Calu3 (cell line): ENCODE measurements at regions not wholly inside any gene's neighbourhood (a gene's known extent, or its start where the extent isn't known, plus 50 kb on each side); places are given as distances from the start of the nearest gene placed in this dataset.

Experiments
- BruUV-seq: library from RNA; stranded (reverse); fragments of 400-500 nt; replicated peaks from 2 replicates; lab custom pipeline; 2021; lab: Mats Ljungman, UMichigan
- CTCF ChIA-PET: fragments of 300-600 bp; sonication (Branson Sonifier 250); formaldehyde crosslinking; loops from one replicate; lab custom pipeline; 2022; ENCODE audit warnings: antibody characterized with exemption; lab: Charles Lee
- DNase-seq: peaks from one replicate; pipeline ENCODE4 v3.0.0; 2022
- H3K27ac Mint-ChIP-seq: one replicate; pipeline ENCODE4 v1.8.0; 2022; ENCODE audit warnings: mixed read lengths; ENCODE audit not compliant: unreplicated experiment
- H3K27me3 Mint-ChIP-seq: one replicate; pipeline ENCODE4 v1.8.0; 2022; ENCODE audit warnings: mixed read lengths; ENCODE audit not compliant: unreplicated experiment
- H3K36me3 Mint-ChIP-seq: one replicate; pipeline ENCODE4 v1.8.0; 2022; ENCODE audit warnings: mild to moderate bottlenecking, moderate library complexity, mixed read lengths; ENCODE audit not compliant: insufficient read depth, unreplicated experiment
- H3K4me1 Mint-ChIP-seq: one replicate; pipeline ENCODE4 v1.8.0; 2022; ENCODE audit warnings: mild to moderate bottlenecking, low read depth, mixed read lengths; ENCODE audit not compliant: unreplicated experiment
- H3K4me3 Mint-ChIP-seq: one replicate; pipeline ENCODE4 v1.8.0; 2022; ENCODE audit warnings: mild to moderate bottlenecking, low read depth, moderate library complexity, mixed read lengths; ENCODE audit not compliant: unreplicated experiment
- H3K9me3 Mint-ChIP-seq: one replicate; pipeline ENCODE4 v1.8.0; 2022; ENCODE audit warnings: low read depth, mixed read lengths; ENCODE audit not compliant: unreplicated experiment
- CTCF ChIP-seq: fragments of 200-600 bp; IDR thresholded peaks from one replicate; pipeline ENCODE4 v1.8.0; 2022; ENCODE audit warnings: antibody characterized with exemption; ENCODE audit not compliant: unreplicated experiment
- intact Hi-C: fragments of 100-400 bp; cut with micrococcal nuclease; formaldehyde crosslinking; loops from one replicate; pipeline ENCODE4 v1.10.0; 2022; ENCODE audit not compliant: unreplicated experiment

- H3K9me3 Mint-ChIP-seq: peaks cover 13% of the 10 kb centered on the region
- no peaks in the 10 kb centered on the region for H3K27me3 Mint-ChIP-seq
- H3K27ac Mint-ChIP-seq: no peak overlapping the region
- no peaks in the 10 kb centered on the region for H3K36me3 Mint-ChIP-seq
- CTCF ChIA-PET: no interaction called here
- no TSS peak for BruUV-seq
- H3K4me1 Mint-ChIP-seq: no peaks in the 10 kb centered on the region
- DNase-seq: no peak
- H3K4me3 Mint-ChIP-seq: no peak overlapping the region
- TF ChIP-seq CTCF: no peak
- intact Hi-C loops: no loop called here
Measured at GRCh38 chr18:78831603-78832002, 148.0 kb upstream of the SALL3 start.

GRCh38 chr18:78833833-78834232 lies 145.8 kb upstream of the SALL3 start:
- H3K27ac Mint-ChIP-seq: no peak overlapping the region
- DNase-seq: no peak
- peaks cover 11% of the 10 kb centered on the region for H3K9me3 Mint-ChIP-seq
- no peaks in the 10 kb centered on the region for H3K27me3 Mint-ChIP-seq
- intact Hi-C loops: no loop called here
- BruUV-seq: no TSS peak
- no peaks in the 10 kb centered on the region for H3K36me3 Mint-ChIP-seq
- CTCF ChIA-PET: no interaction called here
- no peak for TF ChIP-seq CTCF
- no peaks in the 10 kb centered on the region for H3K4me1 Mint-ChIP-seq
- H3K4me3 Mint-ChIP-seq: no peak overlapping the region

- no TSS peak for BruUV-seq
- no peak overlapping the region for H3K4me3 Mint-ChIP-seq
- no peaks in the 10 kb centered on the region for H3K27me3 Mint-ChIP-seq
- CTCF ChIA-PET: no interaction called here
- no peaks in the 10 kb centered on the region for H3K4me1 Mint-ChIP-seq
- intact Hi-C loops: no loop called here
- peaks cover 10% of the 10 kb centered on the region for H3K9me3 Mint-ChIP-seq
- H3K36me3 Mint-ChIP-seq: no peaks in the 10 kb centered on the region
- no peak for DNase-seq
- H3K27ac Mint-ChIP-seq: no peak overlapping the region
- no peak for TF ChIP-seq CTCF
Measured at GRCh38 chr18:78836838-78837237, 142.8 kb upstream of the SALL3 start.

- Mint-ChIP-seq H3K27ac (no peak overlapping the region), H3K4me3 (no peak overlapping the region), H3K9me3 (peaks cover 10% of the 10 kb centered on the region), H3K4me1 (no peaks in the 10 kb centered on the region), H3K27me3 (no peaks in the 10 kb centered on the region), H3K36me3 (no peaks in the 10 kb centered on the region)
- intact Hi-C loops: no loop called here
- TF ChIP-seq CTCF: no peak
- no peak for DNase-seq
- CTCF ChIA-PET: no interaction called here
- BruUV-seq: no TSS peak
Measured at GRCh38 chr18:78837754-78838153, 141.9 kb upstream of the SALL3 start.
